Thyroid gland (tissue), 4 donors: ENCODE measurements at regions not wholly inside any gene's neighbourhood (a gene's known extent, or its start where the extent isn't known, plus 50 kb on each side); places are given as distances from the start of the nearest gene placed in this dataset.

Source experiments
- DNase-seq, 2 donors: peaks; one replicate each; pipeline ENCODE4 v3.0.0-alpha.2; 2019
- H3K27ac ChIP-seq, 3 donors: fragments of 200-600 bp; sonication (generic); 1 replicate in 2 of 3; 2 replicates in 1 of 3; pipeline ENCODE4 v1.5.1; 2016 to 2019; ENCODE audit warnings: mild to moderate bottlenecking in 1 of 3, moderate library complexity in 1 of 3
- H3K27me3 ChIP-seq: fragments of 200-600 bp; sonication (generic); one replicate; pipeline ENCODE4 v1.5.1; 2019
- H3K36me3 ChIP-seq, 2 donors: fragments of 200-600 bp; sonication (generic); one replicate each; pipeline ENCODE4 v1.5.1; 2016 to 2019
- H3K4me1 ChIP-seq, 2 donors: fragments of 200-600 bp; sonication (generic); one replicate each; pipeline ENCODE4 v1.5.1; 2017 to 2019
- H3K4me3 ChIP-seq, 3 donors: fragments of 200-600 bp; sonication (generic); replicated peaks in 1 of 3; 1 replicate in 2 of 3; 2 replicates in 1 of 3; pipeline ENCODE4 v1.5.1; 2016; ENCODE audit warnings: mild to moderate bottlenecking in 1 of 3
- H3K9me3 ChIP-seq: fragments of 200-600 bp; sonication (generic); one replicate; pipeline ENCODE4 v1.5.1; 2017
- POLR2A ChIP-seq, 2 donors: fragments of 450-650 bp; IDR thresholded peaks; one replicate each; pipeline ENCODE4 v1.6.1; 2017; ENCODE audit warnings: antibody characterized with exemption in 2 of 2, mild to moderate bottlenecking in 2 of 2, moderate library complexity in 1 of 2
- WGBS, 2 donors: methylation state at CpG; one replicate each; pipeline ENCODE4 v1.1.5; 2017; 5-methylcytosine and 5-hydroxymethylcytosine counted together
- intact Hi-C: fragments of 100-400 bp; cut with DNase I; formaldehyde crosslinking; loops from one replicate; pipeline ENCODE4 v1.15.1; 2023
- TF ChIP-seq, protein P1 (sequence below), 6 experiments: fragments of 200-600 bp in 3 of 6; fragments of 450-650 bp in 3 of 6; sonication (generic) in 3 of 6; IDR thresholded peaks; one replicate each; pipeline ENCODE4 v1.5.1; 2016 to 2019; ENCODE audit warnings: antibody characterized with exemption in 6 of 6, mild to moderate bottlenecking in 2 of 6, inconsistent platforms in 1 of 6, moderate library complexity in 1 of 6

DNA sequence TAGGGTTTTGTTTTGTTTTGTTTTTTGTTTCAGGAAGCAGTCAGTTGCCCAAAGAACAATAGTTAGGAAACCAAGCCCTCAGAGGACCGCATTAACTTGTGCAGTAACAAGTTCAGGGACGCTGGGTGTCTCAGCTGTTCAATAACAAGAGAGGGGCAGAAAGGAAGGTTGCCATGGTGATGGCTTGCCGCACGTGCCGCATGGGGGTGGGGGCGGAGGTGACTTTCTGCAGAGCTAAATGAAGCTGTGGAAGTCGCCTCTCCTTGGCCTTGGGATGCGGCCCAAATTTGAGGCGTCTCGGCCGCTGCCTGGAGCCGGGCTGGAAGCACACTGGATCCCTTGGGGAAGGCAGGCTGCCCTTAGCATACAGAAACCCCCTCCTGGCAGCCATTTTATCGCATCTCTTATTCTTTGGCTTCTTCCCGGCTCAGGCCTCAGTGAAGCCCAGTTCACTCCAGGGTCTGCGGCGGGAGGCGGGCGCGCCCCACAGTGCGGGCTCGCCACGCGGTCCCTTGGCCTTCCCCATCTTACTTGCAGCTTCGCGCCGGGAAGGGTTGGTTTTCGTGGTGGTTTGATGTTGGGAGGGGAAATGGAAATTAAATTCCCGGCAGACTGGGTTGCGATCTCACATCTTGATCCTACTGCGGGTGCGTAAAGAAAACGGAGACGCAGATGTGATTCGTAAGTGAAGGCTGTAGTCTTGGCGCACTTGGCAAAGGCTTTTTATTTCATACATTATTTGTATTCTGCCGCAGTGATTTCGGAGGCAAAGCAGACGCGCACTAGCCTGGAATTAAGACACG lies 94.3 kb downstream of the SLC17A6 start:
- Histone ChIP-seq H3K27ac (no peak overlapping the region), H3K9me3 (no peaks in the 10 kb centered on the region), H3K27me3 (no peaks in the 10 kb centered on the region), H3K36me3 (no peaks in the 10 kb centered on the region), H3K4me3 (no peak overlapping the region), H3K4me1 (no peaks in the 10 kb centered on the region)
- no peak for DNase-seq
- no peak for TF ChIP-seq POLR2A (IDR thresholded peaks at IDR 0.05)
- TF ChIP-seq, protein P1, sequence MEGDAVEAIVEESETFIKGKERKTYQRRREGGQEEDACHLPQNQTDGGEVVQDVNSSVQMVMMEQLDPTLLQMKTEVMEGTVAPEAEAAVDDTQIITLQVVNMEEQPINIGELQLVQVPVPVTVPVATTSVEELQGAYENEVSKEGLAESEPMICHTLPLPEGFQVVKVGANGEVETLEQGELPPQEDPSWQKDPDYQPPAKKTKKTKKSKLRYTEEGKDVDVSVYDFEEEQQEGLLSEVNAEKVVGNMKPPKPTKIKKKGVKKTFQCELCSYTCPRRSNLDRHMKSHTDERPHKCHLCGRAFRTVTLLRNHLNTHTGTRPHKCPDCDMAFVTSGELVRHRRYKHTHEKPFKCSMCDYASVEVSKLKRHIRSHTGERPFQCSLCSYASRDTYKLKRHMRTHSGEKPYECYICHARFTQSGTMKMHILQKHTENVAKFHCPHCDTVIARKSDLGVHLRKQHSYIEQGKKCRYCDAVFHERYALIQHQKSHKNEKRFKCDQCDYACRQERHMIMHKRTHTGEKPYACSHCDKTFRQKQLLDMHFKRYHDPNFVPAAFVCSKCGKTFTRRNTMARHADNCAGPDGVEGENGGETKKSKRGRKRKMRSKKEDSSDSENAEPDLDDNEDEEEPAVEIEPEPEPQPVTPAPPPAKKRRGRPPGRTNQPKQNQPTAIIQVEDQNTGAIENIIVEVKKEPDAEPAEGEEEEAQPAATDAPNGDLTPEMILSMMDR (IDR thresholded peaks at IDR 0.05): no peak
- intact Hi-C loops: no loop called here
- 6 to 7% methylated on average over 32 to 40 of the region's 40 CpGs for WGBS, 2 donors

DNA sequence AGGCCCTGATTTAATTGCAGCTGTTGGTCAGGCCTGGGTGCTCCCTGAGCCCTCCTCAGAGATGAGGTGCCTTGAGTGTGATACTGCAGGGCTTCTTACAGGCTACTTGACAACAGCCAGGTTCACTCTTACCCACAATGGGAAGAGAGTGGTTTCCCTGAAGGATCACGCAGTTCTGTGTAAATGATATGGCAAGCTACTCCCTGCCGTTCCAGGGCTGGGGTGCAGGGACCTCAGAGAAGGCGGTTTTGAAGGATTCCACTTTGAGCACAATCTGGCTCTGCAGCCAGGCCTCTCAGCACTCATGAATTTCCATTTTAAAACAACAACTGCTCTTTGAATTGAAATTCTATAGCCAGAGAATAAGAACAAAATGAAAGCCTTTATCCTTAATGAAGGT lies 92.9 kb downstream of the SLC17A6 start:
- Histone ChIP-seq H3K36me3 (no peaks in the 10 kb centered on the region), H3K27me3 (no peaks in the 10 kb centered on the region), H3K4me3 (no peak overlapping the region), H3K9me3 (no peaks in the 10 kb centered on the region), H3K27ac (no peak overlapping the region), H3K4me1 (no peaks in the 10 kb centered on the region)
- intact Hi-C loops: no loop called here
- 38 to 45% methylated on average over 3 of the region's 3 CpGs for WGBS, 2 donors
- no peak for DNase-seq
- TF ChIP-seq POLR2A (IDR thresholded peaks at IDR 0.05): no peak
- TF ChIP-seq, protein P1 (IDR thresholded peaks at IDR 0.05): no peak

DNA sequence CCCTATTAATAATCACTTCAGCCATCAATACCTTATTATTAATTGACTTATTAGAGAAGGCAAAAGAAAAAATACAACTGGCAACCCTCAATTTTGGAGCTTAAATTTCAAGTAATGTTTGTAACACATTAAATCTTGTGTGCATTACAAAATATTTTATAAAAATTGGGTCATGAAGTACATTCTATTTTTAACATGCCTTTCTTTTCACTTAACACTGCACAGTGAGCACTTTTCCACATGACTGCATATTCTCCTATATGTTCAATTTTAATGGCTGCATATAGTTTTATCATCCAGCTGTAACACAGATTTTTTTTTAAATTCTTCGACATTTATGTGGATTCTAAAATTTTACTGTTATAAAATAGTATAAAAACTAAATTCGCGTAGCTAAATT lies 92.5 kb downstream of the SLC17A6 start:
- TF ChIP-seq, protein P1 (IDR thresholded peaks at IDR 0.05): no peak
- no peak for TF ChIP-seq POLR2A (IDR thresholded peaks at IDR 0.05)
- no peak overlapping the region for H3K4me3 ChIP-seq
- H3K27ac ChIP-seq: no peak overlapping the region
- no peaks in the 10 kb centered on the region for H3K36me3 ChIP-seq
- H3K27me3 ChIP-seq: no peaks in the 10 kb centered on the region
- DNase-seq: no peak
- intact Hi-C loops: no loop called here
- no peaks in the 10 kb centered on the region for H3K4me1 ChIP-seq
- no peaks in the 10 kb centered on the region for H3K9me3 ChIP-seq
- WGBS, 2 donors: 86 to 87% methylated on average over 3 of the region's 3 CpGs

DNA sequence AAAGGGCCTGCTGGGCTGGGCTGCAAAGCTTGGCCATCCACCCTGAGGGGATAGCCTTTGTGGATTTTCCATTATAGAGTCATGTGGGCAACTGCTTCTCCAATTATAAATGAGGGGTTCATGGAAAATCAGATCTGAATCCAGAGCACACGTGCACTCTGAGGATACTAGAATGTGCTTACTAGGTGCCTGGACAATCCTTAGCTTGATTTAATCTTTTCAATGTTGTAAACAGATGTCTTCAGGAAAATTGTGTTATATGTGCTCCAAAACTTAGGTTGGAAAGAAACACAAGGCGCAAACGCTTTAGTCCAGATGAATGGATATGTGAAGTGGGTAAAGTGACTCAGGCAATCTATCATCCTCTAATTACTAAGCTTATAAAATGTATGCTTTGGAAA lies 92.0 kb downstream of the SLC17A6 start:
- H3K4me1 ChIP-seq: no peaks in the 10 kb centered on the region
- WGBS, 2 donors: 86 to 93% methylated on average over 3 of the region's 3 CpGs
- H3K9me3 ChIP-seq: no peaks in the 10 kb centered on the region
- intact Hi-C loops: no loop called here
- no peaks in the 10 kb centered on the region for H3K36me3 ChIP-seq
- H3K27me3 ChIP-seq: no peaks in the 10 kb centered on the region
- TF ChIP-seq, protein P1 (IDR thresholded peaks at IDR 0.05): no peak
- no peak for TF ChIP-seq POLR2A (IDR thresholded peaks at IDR 0.05)
- no peak for DNase-seq
- H3K27ac ChIP-seq: no peak overlapping the region
- H3K4me3 ChIP-seq: no peak overlapping the region
